Hepatic stellate cell (primary cell): ENCODE measurements at regions not wholly inside any gene's neighbourhood (a gene's known extent, or its start where the extent isn't known, plus 50 kb on each side); places are given as distances from the start of the nearest gene placed in this dataset.
"Not testable (repeated sequence)": the region's sequence is repeated elsewhere in the genome, so short reads cannot be mapped to it uniquely, and the experiment has no call there.

Experiments
- DNase-seq: peaks from one replicate; pipeline ENCODE4 v3.0.0; 2011; ENCODE audit warnings: low spot score

GRCh38 chr16:21487956-21488355, 111.4 kb upstream of the METTL9 start:
- DNase-seq = not testable (repeated sequence)

GRCh38 chr16:21499046-21499445, 100.3 kb upstream of the METTL9 start:
- not testable (repeated sequence) for DNase-seq

GRCh38 chr16:21501223-21501868, 98.0 kb upstream of the METTL9 start:
- DNase-seq = not testable (repeated sequence)

GRCh38 chr16:21501869-21502667, 97.3 kb upstream of the METTL9 start:
- DNase-seq = peak; percentile 97

GRCh38 chr16:21503574-21503920, 95.8 kb upstream of the METTL9 start:
- not testable (repeated sequence) for DNase-seq

GRCh38 chr16:21503941-21504832, 95.2 kb upstream of the METTL9 start:
- DNase-seq = not testable (repeated sequence)

- not testable (repeated sequence) for DNase-seq
These were observed 93.4 kb upstream of the METTL9 start for GRCh38 chr16:21505751-21506520.

GRCh38 chr16:21506857-21507456, 92.4 kb upstream of the METTL9 start:
- not testable (repeated sequence) for DNase-seq

- not testable (repeated sequence) for DNase-seq
These were observed 91.6 kb upstream of the METTL9 start for GRCh38 chr16:21507631-21508305.

- DNase-seq = not testable (repeated sequence)
These were observed 90.5 kb upstream of the METTL9 start for GRCh38 chr16:21508661-21509436.

- not testable (repeated sequence) for DNase-seq
These were observed 89.8 kb upstream of the METTL9 start for GRCh38 chr16:21509437-21510086.

GRCh38 chr16:21510869-21511255, 88.5 kb upstream of the METTL9 start:
- DNase-seq = not testable (repeated sequence)

GRCh38 chr16:21511315-21512210, 87.8 kb upstream of the METTL9 start:
- DNase-seq = peak; percentile 17

GRCh38 chr16:21512280-21513192, 86.8 kb upstream of the METTL9 start:
- DNase-seq = not testable (repeated sequence)

- DNase-seq = not testable (repeated sequence)
These were observed 86.0 kb upstream of the METTL9 start for GRCh38 chr16:21513337-21513741.

GRCh38 chr16:21513812-21514473, 85.4 kb upstream of the METTL9 start:
- DNase-seq = not testable (repeated sequence)

- DNase-seq = not testable (repeated sequence)
These were observed 84.9 kb upstream of the METTL9 start for GRCh38 chr16:21514474-21514840.
